ENCODE measurements at regions not wholly inside any gene's neighbourhood (a gene's known extent, or its start where the extent isn't known, plus 50 kb on each side); places are given as distances from the start of the nearest gene placed in this dataset.
A peak's percentile ranks its signal among the peaks of the same experiment; 100 is the strongest.

GRCh38 chr6:37570482-37571133 is 70.9 kb upstream of the CCDC167 start:
- peaks cover 0 to 6% of the 10 kb centered on the region in 2 donors for H3K4me1 ChIP-seq (ENCODE audit: control insufficient read depth in 1 of 2, insufficient read depth in 2 of 2, low read length in 2 of 2)
- no peaks in the 10 kb centered on the region for H3K36me3 Mint-ChIP-seq
- no peak for TF ChIP-seq CTCF (IDR thresholded peaks at IDR 0.05)
- peaks cover 11 to 32% (median 24%) of the 10 kb centered on the region in 3 donors for H3K27me3 Mint-ChIP-seq (ENCODE audit: low read depth in 3 of 3)
- H3K27ac ChIP-seq (ENCODE audit: low read depth in 1 of 2, low read length in 2 of 2), result no peak overlapping the region
- H3K9me3 ChIP-seq (replicated peaks in 1 of 2; ENCODE audit: control insufficient read depth in 1 of 2, insufficient read depth in 1 of 2, low read length in 2 of 2), result no peaks in the 10 kb centered on the region
- no peaks in the 10 kb centered on the region for H4K20me1 ChIP-seq (ENCODE audit: insufficient read depth, low read length)
- no peak overlapping the region for H2AFZ ChIP-seq (ENCODE audit: insufficient read depth, low read depth, low read length, poor library complexity, severe bottlenecking)
- no peak overlapping the region for H3K4me3 ChIP-seq (replicated peaks in 1 of 3; ENCODE audit: low read depth in 2 of 3, low read length in 3 of 3)
- intact Hi-C loops (cut with micrococcal nuclease), result no loop called here
- no peak overlapping the region for H3K27ac Mint-ChIP-seq
- peaks cover 0 to 2% (median 0%) of the 10 kb centered on the region in 7 donors for H3K9me3 Mint-ChIP-seq
- H3K79me2 ChIP-seq (ENCODE audit: insufficient read depth, low read length), result no peaks in the 10 kb centered on the region
- DNase-seq, result no peak
- peaks cover 4 to 7% of the 10 kb centered on the region in 2 donors for H3K27me3 ChIP-seq (ENCODE audit: control insufficient read depth in 2 of 2, insufficient read depth in 2 of 2, low read length in 2 of 2)
- no peak overlapping the region for H3K9ac ChIP-seq (ENCODE audit: insufficient read depth, low read length, poor library complexity, severe bottlenecking)
- WGBS (ENCODE audit: insufficient coverage), result 58% methylated on average over 19 of the region's 26 CpGs
- H3K4me1 Mint-ChIP-seq, result peaks cover 5% of the 10 kb centered on the region
- no peak overlapping the region for H3K4me2 ChIP-seq (replicated peaks; ENCODE audit: extremely low read depth, low read length, poor library complexity, severe bottlenecking)
- peak overlapping the region in 1 of 2 donors; percentile 35 for H3K4me3 Mint-ChIP-seq
- H3K36me3 ChIP-seq (replicated peaks in 1 of 2; ENCODE audit: control insufficient read depth in 1 of 2, insufficient read depth in 2 of 2, low read length in 2 of 2), result no peaks in the 10 kb centered on the region

- Histone ChIP-seq H4K20me1 (ENCODE audit: insufficient read depth, low read length) (no peaks in the 10 kb centered on the region), H2AFZ (ENCODE audit: insufficient read depth, low read depth, low read length, poor library complexity, severe bottlenecking) (no peak overlapping the region), H3K4me2 (replicated peaks; ENCODE audit: extremely low read depth, low read length, poor library complexity, severe bottlenecking) (no peak overlapping the region), H3K27ac (ENCODE audit: low read depth in 1 of 2, low read length in 2 of 2) (no peak overlapping the region), H3K79me2 (ENCODE audit: insufficient read depth, low read length) (no peaks in the 10 kb centered on the region), H3K9ac (ENCODE audit: insufficient read depth, low read length, poor library complexity, severe bottlenecking) (no peak overlapping the region), H3K36me3 (replicated peaks in 1 of 2; ENCODE audit: control insufficient read depth in 1 of 2, insufficient read depth in 2 of 2, low read length in 2 of 2) (no peaks in the 10 kb centered on the region), H3K9me3 (replicated peaks in 1 of 2; ENCODE audit: control insufficient read depth in 1 of 2, insufficient read depth in 1 of 2, low read length in 2 of 2) (no peaks in the 10 kb centered on the region), H3K27me3 (ENCODE audit: control insufficient read depth in 2 of 2, insufficient read depth in 2 of 2, low read length in 2 of 2) (peaks cover 9 to 12% of the 10 kb centered on the region in 2 donors), H3K4me3 (replicated peaks in 1 of 3; ENCODE audit: low read depth in 2 of 3, low read length in 3 of 3) (no peak overlapping the region), H3K4me1 (ENCODE audit: control insufficient read depth in 1 of 2, insufficient read depth in 2 of 2, low read length in 2 of 2) (peaks cover 0 to 6% of the 10 kb centered on the region in 2 donors)
- H3K27me3 Mint-ChIP-seq (ENCODE audit: low read depth in 3 of 3), result peaks cover 18 to 39% (median 31%) of the 10 kb centered on the region in 3 donors
- H3K9me3 Mint-ChIP-seq, result peaks cover 0 to 2% (median 0%) of the 10 kb centered on the region in 7 donors
- H3K4me1 Mint-ChIP-seq, result peaks cover 5% of the 10 kb centered on the region
- H3K4me3 Mint-ChIP-seq, result peak overlapping the region in 1 of 2 donors; percentile 35
- intact Hi-C loops (cut with micrococcal nuclease), result loop anchor here in 1 of 2 donors (10.0 kb wide), 1 partner anchor 245 kb away; no protein-coding TSS in a partner anchor
- no peak for DNase-seq
- no peaks in the 10 kb centered on the region for H3K36me3 Mint-ChIP-seq
- TF ChIP-seq CTCF (IDR thresholded peaks at IDR 0.05), result no peak
- 50% methylated on average over 6 of the region's 13 CpGs for WGBS (ENCODE audit: insufficient coverage)
- H3K27ac Mint-ChIP-seq, result no peak overlapping the region
Observed at GRCh38 chr6:37569743-37570481, 70.2 kb upstream of the CCDC167 start.
